ENCODE measurements at regions not wholly inside any gene's neighbourhood (a gene's known extent, or its start where the extent isn't known, plus 50 kb on each side); places are given as distances from the start of the nearest gene placed in this dataset.

DNA sequence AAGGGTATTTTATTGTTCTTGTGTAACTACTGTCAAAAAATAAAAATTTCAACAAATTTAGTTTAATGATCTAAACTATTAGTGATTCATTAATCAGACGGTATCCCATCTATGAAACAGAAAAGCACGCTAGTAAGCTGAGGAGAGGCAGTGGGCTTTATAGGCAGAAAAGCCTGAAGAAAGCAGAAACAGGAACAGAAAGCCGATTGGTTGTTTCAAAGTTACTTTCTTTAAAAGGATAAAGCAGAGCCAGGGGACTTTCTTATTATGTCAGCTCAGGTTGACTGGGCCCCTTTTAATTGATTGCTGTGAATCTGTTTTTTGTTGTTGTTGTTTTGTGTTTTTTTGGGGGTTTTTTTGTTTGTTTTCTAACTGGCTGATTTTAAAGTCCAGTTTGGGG lies 105.5 kb downstream of the TES start:
- Histone ChIP-seq H3K9me3 (ENCODE audit: control insufficient read depth, insufficient read depth, low read depth, low read length) (peaks cover 30% of the 10 kb centered on the region; the same call in 1 of the 2 replicates), H3K27ac (ENCODE audit: low read length) (peak overlapping the region; percentile 97), H3K36me3 (ENCODE audit: control insufficient read depth, insufficient read depth, low read length) (no peaks in the 10 kb centered on the region), H3K27me3 (ENCODE audit: control insufficient read depth, insufficient read depth, low read length) (no peaks in the 10 kb centered on the region), H3K4me3 (ENCODE audit: low read depth in 2 of 2, low read length in 2 of 2) (no peak overlapping the region), H3K4me1 (ENCODE audit: control insufficient read depth, insufficient read depth, low read length) (peaks cover 29% of the 10 kb centered on the region)
- CTCF ChIA-PET, result no interaction called here
- ATAC-seq (no peak), DNase-seq (ENCODE audit: low read depth, low spot score) (no peak)
- POLR2A ChIA-PET, result no interaction called here
- in situ Hi-C loops (cut with HindIII; ENCODE audit: low pct_unique_long_range_greater_than_20kb, low sequenced_read_pairs) (no loop called here), intact Hi-C loops (cut with micrococcal nuclease; ENCODE audit: unreplicated experiment) (loop anchor here (5.0 kb wide), 1 partner anchor 44 kb away; no protein-coding TSS in a partner anchor)
- TF ChIP-seq TCF7L2 (IDR thresholded peaks at IDR 0.05; ENCODE audit: low read depth, low read length) (no peak), POLR2AphosphoS5 (IDR thresholded peaks at IDR 0.05; ENCODE audit: low read depth, low read length) (no peak)
- TF ChIP-seq, protein P1, sequence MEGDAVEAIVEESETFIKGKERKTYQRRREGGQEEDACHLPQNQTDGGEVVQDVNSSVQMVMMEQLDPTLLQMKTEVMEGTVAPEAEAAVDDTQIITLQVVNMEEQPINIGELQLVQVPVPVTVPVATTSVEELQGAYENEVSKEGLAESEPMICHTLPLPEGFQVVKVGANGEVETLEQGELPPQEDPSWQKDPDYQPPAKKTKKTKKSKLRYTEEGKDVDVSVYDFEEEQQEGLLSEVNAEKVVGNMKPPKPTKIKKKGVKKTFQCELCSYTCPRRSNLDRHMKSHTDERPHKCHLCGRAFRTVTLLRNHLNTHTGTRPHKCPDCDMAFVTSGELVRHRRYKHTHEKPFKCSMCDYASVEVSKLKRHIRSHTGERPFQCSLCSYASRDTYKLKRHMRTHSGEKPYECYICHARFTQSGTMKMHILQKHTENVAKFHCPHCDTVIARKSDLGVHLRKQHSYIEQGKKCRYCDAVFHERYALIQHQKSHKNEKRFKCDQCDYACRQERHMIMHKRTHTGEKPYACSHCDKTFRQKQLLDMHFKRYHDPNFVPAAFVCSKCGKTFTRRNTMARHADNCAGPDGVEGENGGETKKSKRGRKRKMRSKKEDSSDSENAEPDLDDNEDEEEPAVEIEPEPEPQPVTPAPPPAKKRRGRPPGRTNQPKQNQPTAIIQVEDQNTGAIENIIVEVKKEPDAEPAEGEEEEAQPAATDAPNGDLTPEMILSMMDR (IDR thresholded peaks at IDR 0.05), result no peak
- BruUV-seq (replicated peaks), result no TSS peak

- no peaks in the 10 kb centered on the region for H3K27me3 ChIP-seq (ENCODE audit: control insufficient read depth, insufficient read depth, low read length)
- peaks cover 29% of the 10 kb centered on the region for H3K4me1 ChIP-seq (ENCODE audit: control insufficient read depth, insufficient read depth, low read length)
- in situ Hi-C loops (cut with HindIII; ENCODE audit: low pct_unique_long_range_greater_than_20kb, low sequenced_read_pairs), result no loop called here
- peaks cover 30% of the 10 kb centered on the region; the same call in 1 of the 2 replicates for H3K9me3 ChIP-seq (ENCODE audit: control insufficient read depth, insufficient read depth, low read depth, low read length)
- intact Hi-C loops (cut with micrococcal nuclease; ENCODE audit: unreplicated experiment), result loop anchor here (5.0 kb wide), 1 partner anchor 45 kb away; no protein-coding TSS in a partner anchor
- TF ChIP-seq, protein P1 (IDR thresholded peaks at IDR 0.05), result no peak
- TF ChIP-seq POLR2AphosphoS5 (IDR thresholded peaks at IDR 0.05; ENCODE audit: low read depth, low read length), result peak; percentile 79; the same call in 1 of the 2 replicates
- TF ChIP-seq TCF7L2 (IDR thresholded peaks at IDR 0.05; ENCODE audit: low read depth, low read length), result peak; percentile 86
- TF ChIP-seq, protein P2, sequence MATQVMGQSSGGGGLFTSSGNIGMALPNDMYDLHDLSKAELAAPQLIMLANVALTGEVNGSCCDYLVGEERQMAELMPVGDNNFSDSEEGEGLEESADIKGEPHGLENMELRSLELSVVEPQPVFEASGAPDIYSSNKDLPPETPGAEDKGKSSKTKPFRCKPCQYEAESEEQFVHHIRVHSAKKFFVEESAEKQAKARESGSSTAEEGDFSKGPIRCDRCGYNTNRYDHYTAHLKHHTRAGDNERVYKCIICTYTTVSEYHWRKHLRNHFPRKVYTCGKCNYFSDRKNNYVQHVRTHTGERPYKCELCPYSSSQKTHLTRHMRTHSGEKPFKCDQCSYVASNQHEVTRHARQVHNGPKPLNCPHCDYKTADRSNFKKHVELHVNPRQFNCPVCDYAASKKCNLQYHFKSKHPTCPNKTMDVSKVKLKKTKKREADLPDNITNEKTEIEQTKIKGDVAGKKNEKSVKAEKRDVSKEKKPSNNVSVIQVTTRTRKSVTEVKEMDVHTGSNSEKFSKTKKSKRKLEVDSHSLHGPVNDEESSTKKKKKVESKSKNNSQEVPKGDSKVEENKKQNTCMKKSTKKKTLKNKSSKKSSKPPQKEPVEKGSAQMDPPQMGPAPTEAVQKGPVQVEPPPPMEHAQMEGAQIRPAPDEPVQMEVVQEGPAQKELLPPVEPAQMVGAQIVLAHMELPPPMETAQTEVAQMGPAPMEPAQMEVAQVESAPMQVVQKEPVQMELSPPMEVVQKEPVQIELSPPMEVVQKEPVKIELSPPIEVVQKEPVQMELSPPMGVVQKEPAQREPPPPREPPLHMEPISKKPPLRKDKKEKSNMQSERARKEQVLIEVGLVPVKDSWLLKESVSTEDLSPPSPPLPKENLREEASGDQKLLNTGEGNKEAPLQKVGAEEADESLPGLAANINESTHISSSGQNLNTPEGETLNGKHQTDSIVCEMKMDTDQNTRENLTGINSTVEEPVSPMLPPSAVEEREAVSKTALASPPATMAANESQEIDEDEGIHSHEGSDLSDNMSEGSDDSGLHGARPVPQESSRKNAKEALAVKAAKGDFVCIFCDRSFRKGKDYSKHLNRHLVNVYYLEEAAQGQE (IDR thresholded peaks at IDR 0.05; ENCODE audit: insufficient read depth in 1 of 2, low read depth in 2 of 2, low read length in 1 of 2), result peak in 1 of 2 experiments; percentile 23; a peak in 1 of 4 replicates
- no peak for TF ChIP-seq SIN3A (IDR thresholded peaks at IDR 0.05; ENCODE audit: borderline replicate concordance, insufficient read depth, low read depth, low read length)
- ATAC-seq, result peak; percentile 97
- ChIA-PET CTCF (no interaction called here), POLR2A (interaction anchor here (0.6 kb wide), 1 partner anchor 181 kb away, joined by 5 read pairs; no protein-coding TSS in a partner anchor)
- H3K27ac ChIP-seq (ENCODE audit: low read length), result peak overlapping the region; percentile 97
- no peaks in the 10 kb centered on the region for H3K36me3 ChIP-seq (ENCODE audit: control insufficient read depth, insufficient read depth, low read length)
- peak; percentile 99 for DNase-seq (ENCODE audit: low read depth, low spot score)
- peak overlapping the region; percentile 1 to 17; a peak in 3 of 4 replicates for H3K4me3 ChIP-seq (ENCODE audit: low read depth in 2 of 2, low read length in 2 of 2)
- TSS peak; percentile 94 for BruUV-seq (replicated peaks)
Measured at GRCh38 chr7:116316838-116317628, 106.7 kb downstream of the TES start.
